H1 (cell line): ENCODE measurements at regions not wholly inside any gene's neighbourhood (a gene's known extent, or its start where the extent isn't known, plus 50 kb on each side); places are given as distances from the start of the nearest gene placed in this dataset.
"Not testable (repeated sequence)": the region's sequence is repeated elsewhere in the genome, so short reads cannot be mapped to it uniquely, and the experiment has no call there.

Experiments used
- CTCF ChIA-PET: fragments of 300-600 bp; sonication (Branson Sonifier 250); formaldehyde crosslinking; loops from one replicate; lab custom pipeline; 2021; ENCODE audit not compliant: partially characterized antibody; lab: Charles Lee
- POLR2A ChIA-PET: fragments of 300-600 bp; sonication (Branson Sonifier 250); formaldehyde crosslinking; loops from one replicate; lab custom pipeline; 2021; ENCODE audit warnings: inconsistent platforms; ENCODE audit not compliant: partially characterized antibody; lab: Charles Lee
- DNase-seq, 2 experiments: peaks; one replicate each; pipeline versions ENCODE4 v3.0.0 to v3.0.0-alpha.2; 2010 to 2022; ENCODE audit warnings: low spot score in 2 of 2, low read depth in 1 of 2, mixed read lengths in 1 of 2
- FAIRE-seq: peaks from 2 replicates; lab custom pipeline; 2011; peaks lifted over from hg19 to GRCh38; lab: Jason Lieb, UNC
- H2AFZ ChIP-seq: 2 replicates; pipeline ENCODE4 v1.8.1; 2012; ENCODE audit warnings: low read length, inconsistent platforms
- H2AK5ac ChIP-seq: 2 replicates; pipeline ENCODE4 v1.6.1; 2013; ENCODE audit warnings: low read depth, low read length
- H2BK120ac ChIP-seq: replicated peaks from 2 replicates; pipeline ENCODE3; 2013; ENCODE audit warnings: low read depth, low read length, inconsistent platforms
- H2BK12ac ChIP-seq: 2 replicates; pipeline ENCODE4 v1.6.1; 2013; ENCODE audit warnings: low read depth, low read length
- H2BK15ac ChIP-seq: 2 replicates; pipeline ENCODE4 v1.6.1; 2013; ENCODE audit warnings: low read length
- H2BK20ac ChIP-seq: 2 replicates; pipeline ENCODE4 v1.6.1; 2013; ENCODE audit warnings: low read length
- H2BK5ac ChIP-seq: 2 replicates; pipeline ENCODE4 v1.6.1; 2013; ENCODE audit warnings: low read depth, low read length
- H3K14ac ChIP-seq: 2 replicates; pipeline ENCODE4 v1.6.1; 2013; ENCODE audit warnings: inconsistent platforms; ENCODE audit not compliant: insufficient read length
- H3K18ac ChIP-seq: 2 replicates; pipeline ENCODE4 v1.6.1; 2013; ENCODE audit warnings: low read length; ENCODE audit errors: extremely low read depth
- H3K23ac ChIP-seq: 2 replicates; pipeline ENCODE4 v1.6.1; 2013; ENCODE audit warnings: inconsistent platforms; ENCODE audit not compliant: insufficient read length
- H3K23me2 ChIP-seq: 2 replicates; pipeline ENCODE4 v1.6.1; 2013; ENCODE audit warnings: low read depth, low read length
- H3K27ac ChIP-seq: 2 replicates; pipeline ENCODE4 v1.6.1; 2011; ENCODE audit warnings: low read depth, low read length, inconsistent platforms
- H3K27me3 ChIP-seq, 4 experiments: replicated peaks in 1 of 4; 1 replicate in 1 of 4; 2 replicates in 3 of 4; pipeline versions ENCODE4 v1.6.1 to v1.8.1; 2011 to 2013; ENCODE audit warnings: low read length in 3 of 4, mild to moderate bottlenecking in 3 of 4, inconsistent platforms in 2 of 4, mixed read lengths in 2 of 4, moderate library complexity in 1 of 4; ENCODE audit not compliant: control insufficient read depth in 3 of 4, insufficient read depth in 3 of 4; ENCODE audit errors: extremely low read depth in 1 of 4
- H3K36me3 ChIP-seq, 4 experiments: 2 replicates each; pipeline versions ENCODE4 v1.6.1 to v1.8.1; 2011 to 2013; ENCODE audit warnings: mild to moderate bottlenecking in 4 of 4, low read length in 3 of 4, moderate library complexity in 2 of 4, control low read depth in 1 of 4, inconsistent platforms in 1 of 4; ENCODE audit not compliant: insufficient read depth in 4 of 4, control insufficient read depth in 2 of 4
- H3K4ac ChIP-seq: replicated peaks from 2 replicates; pipeline ENCODE3; 2013; ENCODE audit warnings: low read length, low read depth, mixed read lengths, inconsistent platforms; ENCODE audit not compliant: insufficient read length
- H3K4me1 ChIP-seq, 4 experiments: replicated peaks in 1 of 4; 1 replicate in 1 of 4; 2 replicates in 3 of 4; pipeline versions ENCODE4 v1.6.1 to v1.8.1; 2011 to 2013; ENCODE audit warnings: low read length in 3 of 4, inconsistent platforms in 2 of 4, mixed read lengths in 1 of 4; ENCODE audit not compliant: insufficient read depth in 4 of 4, control insufficient read depth in 3 of 4
- H3K4me2 ChIP-seq, 2 experiments: 2 replicates each; pipeline versions ENCODE4 v1.6.1 to v1.8.1; 2011 to 2013; ENCODE audit warnings: low read depth in 2 of 2, low read length in 2 of 2, control low read depth in 1 of 2, inconsistent platforms in 1 of 2, mild to moderate bottlenecking in 1 of 2; ENCODE audit not compliant: insufficient read depth in 1 of 2
- H3K4me3 ChIP-seq, 4 experiments: fragments of 200-600, 300-600 bp in 1 of 4; sonication (generic), shearing (Covaris generic), sonication (Bioruptor Twin) in 1 of 4; 2 replicates each; pipeline versions ENCODE4 v1.5.1 to v1.8.1; 2011 to 2016; ENCODE audit warnings: low read length in 4 of 4, low read depth in 3 of 4, control low read depth in 2 of 4, inconsistent platforms in 2 of 4, mild to moderate bottlenecking in 2 of 4, mixed read lengths in 1 of 4, moderate library complexity in 1 of 4; ENCODE audit not compliant: insufficient read depth in 2 of 4; ENCODE audit errors: extremely low read depth in 1 of 4
- H3K56ac ChIP-seq: replicated peaks from 2 replicates; pipeline ENCODE3; 2013; ENCODE audit warnings: low read depth, mild to moderate bottlenecking, mixed read lengths, low read length, inconsistent platforms; ENCODE audit not compliant: insufficient read length
- H3K79me1 ChIP-seq: 2 replicates; pipeline ENCODE4 v1.6.1; 2013; ENCODE audit warnings: low read depth, low read length, control low read depth
- H3K79me2 ChIP-seq, 2 experiments: 2 replicates each; pipeline versions ENCODE4 v1.6.1 to v1.8.1; 2012 to 2013; ENCODE audit warnings: low read length in 2 of 2, mild to moderate bottlenecking in 2 of 2, inconsistent platforms in 1 of 2; ENCODE audit not compliant: insufficient read depth in 2 of 2, control insufficient read depth in 1 of 2
- H3K9ac ChIP-seq, 4 experiments: replicated peaks in 1 of 4; 1 replicate in 1 of 4; 2 replicates in 3 of 4; pipeline versions ENCODE4 v1.6.1 to v1.8.1; 2011 to 2013; ENCODE audit warnings: low read depth in 3 of 4, low read length in 3 of 4, control low read depth in 2 of 4, mild to moderate bottlenecking in 2 of 4, moderate library complexity in 2 of 4, inconsistent platforms in 1 of 4; ENCODE audit errors: extremely low read depth in 1 of 4
- H3K9me3 ChIP-seq, 2 experiments: 2 replicates each; pipeline versions ENCODE4 v1.6.1 to v1.8.1; 2012 to 2013; ENCODE audit warnings: mild to moderate bottlenecking in 2 of 2, moderate library complexity in 2 of 2, control low read depth in 1 of 2, inconsistent platforms in 1 of 2, low read depth in 1 of 2, low read length in 1 of 2, mixed read lengths in 1 of 2; ENCODE audit not compliant: insufficient read depth in 2 of 2
- H4K20me1 ChIP-seq, 2 experiments: replicated peaks in 1 of 2; 2 replicates each; pipeline versions ENCODE3 to v1.8.1; 2011 to 2013; ENCODE audit warnings: inconsistent platforms in 2 of 2, low read length in 2 of 2, mild to moderate bottlenecking in 1 of 2; ENCODE audit not compliant: insufficient read depth in 2 of 2, control insufficient read depth in 1 of 2
- H4K5ac ChIP-seq: 2 replicates; pipeline ENCODE4 v1.6.1; 2013; ENCODE audit warnings: low read length, low read depth, mixed read lengths, inconsistent platforms; ENCODE audit not compliant: insufficient read length
- H4K8ac ChIP-seq: 2 replicates; pipeline ENCODE4 v1.8.0; 2013; ENCODE audit warnings: mild to moderate bottlenecking, moderate library complexity, low read length, inconsistent platforms; ENCODE audit not compliant: insufficient read depth; ENCODE audit errors: extremely low read depth
- H4K91ac ChIP-seq: replicated peaks from 2 replicates; pipeline ENCODE3; 2013; ENCODE audit warnings: low read length, mixed read lengths, inconsistent platforms; ENCODE audit not compliant: insufficient read length
- ATF3 ChIP-seq: IDR thresholded peaks from 2 replicates; pipeline ENCODE4 v1.6.1; 2011; ENCODE audit warnings: low read depth, mild to moderate bottlenecking, low read length; ENCODE audit not compliant: insufficient read depth
- CREB1 ChIP-seq: IDR thresholded peaks from 2 replicates; pipeline ENCODE4 v1.6.1; 2012; ENCODE audit warnings: inconsistent platforms
- KDM5A ChIP-seq: fragments of 200-600 bp; IDR thresholded peaks from 2 replicates; pipeline ENCODE4 v1.7.1; 2012; ENCODE audit warnings: mild to moderate bottlenecking, low read length, inconsistent platforms, mixed read lengths
- WGBS, 2 experiments: shearing (Covaris generic) in 1 of 2; methylation state at CpG; one replicate each; pipeline versions ENCODE4 v1.1.6 to v1.1.7; 2013 to 2015; ENCODE audit warnings: low lambda C conversion rate in 2 of 2, mixed read lengths in 2 of 2, inconsistent platforms in 1 of 2, low coverage in 1 of 2, missing lambda C conversion rate in 1 of 2; ENCODE audit not compliant: insufficient replicate concordance in 2 of 2, insufficient coverage in 1 of 2, insufficient read length in 1 of 2; ENCODE audit errors: extremely low coverage in 1 of 2, missing lambda C conversion rate in 1 of 2; 5-methylcytosine and 5-hydroxymethylcytosine counted together

- TF ChIP-seq ATF3: no peak
- no peak for TF ChIP-seq KDM5A
- TF ChIP-seq CREB1: no peak
Measured at GRCh38 chr5:163874431-163874830, 369.0 kb downstream of the MAT2B start (continued).

- H3K18ac ChIP-seq, H3K27me3 ChIP-seq, H2BK15ac ChIP-seq, H4K20me1 ChIP-seq, H3K36me3 ChIP-seq, H3K23me2 ChIP-seq, H3K27ac ChIP-seq, H4K8ac ChIP-seq, H4K91ac ChIP-seq, H3K14ac ChIP-seq, H3K4me3 ChIP-seq, POLR2A ChIA-PET, H3K9ac ChIP-seq, H2BK120ac ChIP-seq, H2BK12ac ChIP-seq, H3K4me2 ChIP-seq, H3K56ac ChIP-seq, H3K79me1 ChIP-seq, H2AK5ac ChIP-seq, H3K9me3 ChIP-seq, H3K79me2 ChIP-seq, H3K4ac ChIP-seq, H3K23ac ChIP-seq, FAIRE-seq, H2AFZ ChIP-seq, DNase-seq, H3K4me1 ChIP-seq, H4K5ac ChIP-seq, H2BK20ac ChIP-seq, H2BK5ac ChIP-seq: not testable (repeated sequence)
- 94% methylated on average over 3 of the region's 3 CpGs; no CpG with 5 or more reads in 1 of the 2 experiments for WGBS, 2 experiments
- CTCF ChIA-PET: interaction anchor here (1.1 kb wide), 1 partner anchor 14 kb away, joined by 4 read pairs; no protein-coding TSS in a partner anchor
Measured at GRCh38 chr5:163874912-163875311, 369.5 kb downstream of the MAT2B start.
